HUDEP-2 (cell line): ENCODE measurements at regions not wholly inside any gene's neighbourhood (a gene's known extent, or its start where the extent isn't known, plus 50 kb on each side); places are given as distances from the start of the nearest gene placed in this dataset.

ENCODE experiments used
- DNase-seq, 76 experiments: peaks; one replicate each; lab custom pipeline; 2025; ENCODE audit not compliant: unreplicated experiment in 76 of 76; lab: John Stamatoyannopoulos, UW

DNA sequence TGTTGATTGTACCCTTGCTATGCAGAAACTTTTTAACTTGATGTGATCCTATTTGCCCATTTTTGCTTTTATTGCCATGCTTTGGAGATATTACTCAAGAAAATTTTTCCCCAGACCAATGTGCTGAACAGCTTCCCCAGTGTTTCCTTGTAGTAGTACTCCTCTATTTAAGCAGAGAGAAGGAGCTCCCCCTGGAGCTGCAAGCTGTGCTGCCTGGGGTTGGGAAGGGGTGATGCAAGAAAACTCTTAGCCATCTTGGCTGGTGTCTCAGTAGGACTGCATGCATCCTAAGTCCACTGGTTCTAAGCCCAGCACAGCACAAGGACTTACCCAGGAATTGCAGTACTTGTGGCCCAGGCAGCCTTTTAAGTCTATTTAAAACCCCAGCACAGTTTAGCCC lies 121.6 kb downstream of the NTMT2 start:
- no peak for DNase-seq

DNA sequence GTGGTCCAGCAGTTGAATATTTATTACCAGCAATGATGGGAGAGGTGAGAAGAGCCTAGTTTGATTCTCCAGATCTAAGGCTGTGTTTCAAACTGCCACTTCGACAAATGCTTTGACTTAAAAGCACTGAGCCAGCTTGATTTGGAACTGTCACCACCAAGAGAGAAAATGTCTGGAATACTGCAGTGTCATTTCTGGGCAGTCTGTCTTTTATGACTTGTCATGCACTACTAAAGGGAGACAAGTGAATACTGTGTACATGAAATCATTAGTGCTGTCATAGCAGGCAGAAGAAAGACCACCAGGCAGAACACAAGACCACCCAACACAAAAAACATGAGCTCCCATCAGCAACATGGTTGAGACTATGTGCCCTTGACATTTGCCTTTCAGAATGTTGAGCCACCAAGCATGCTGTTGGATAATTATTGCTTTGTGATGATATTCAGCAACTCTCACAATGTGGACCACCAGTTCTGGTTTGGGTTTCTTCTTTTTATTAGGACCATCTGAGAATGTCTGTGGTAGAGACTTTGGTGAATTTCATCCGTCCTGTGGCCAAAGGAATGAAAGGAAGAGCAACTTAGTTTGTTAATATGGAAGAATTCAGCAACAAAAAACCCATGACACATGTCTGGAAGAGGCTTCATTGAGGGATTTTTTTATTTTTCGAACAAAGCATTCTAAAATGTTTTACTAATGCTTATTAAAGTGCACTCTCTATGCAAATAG lies 125.8 kb downstream of the NTMT2 start:
- DNase-seq: no peak

DNA sequence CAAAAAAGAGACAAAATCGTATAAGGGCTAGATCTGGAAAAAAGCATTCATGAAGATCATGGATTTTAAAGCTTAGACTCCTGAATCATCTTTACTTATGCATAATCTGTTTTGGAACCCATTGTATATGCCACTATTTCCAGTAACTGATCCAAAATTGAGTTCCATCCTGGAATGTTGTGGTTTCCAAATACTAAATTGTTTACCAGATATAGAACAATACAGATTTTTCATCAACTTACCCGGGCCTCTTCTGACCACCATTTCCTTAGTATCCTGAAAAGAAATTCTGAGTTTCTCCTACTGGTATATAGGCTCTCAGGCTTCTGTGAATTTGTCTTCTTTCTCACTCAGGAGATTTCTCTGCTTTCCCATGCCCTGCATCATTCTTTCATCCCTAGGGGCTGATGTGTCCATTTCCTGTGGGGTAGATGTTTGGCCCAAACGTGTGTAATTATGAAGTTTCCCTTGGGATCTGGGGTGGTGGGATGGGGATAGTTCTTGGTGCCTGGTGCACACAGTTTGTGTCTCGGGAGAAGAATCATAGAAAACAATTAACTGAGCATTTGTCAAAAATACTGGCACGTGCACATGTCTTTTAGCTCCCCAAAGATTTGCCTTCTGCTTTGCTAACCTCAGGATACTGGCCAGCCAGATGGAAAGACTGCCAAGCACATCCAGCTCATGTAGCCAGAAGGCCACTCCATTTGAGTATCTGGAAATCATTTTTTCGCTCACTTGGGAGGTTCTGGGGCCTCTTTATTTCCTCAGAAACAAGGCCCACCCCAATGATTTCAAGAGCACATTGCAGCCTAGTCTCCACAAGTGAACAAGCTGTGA lies 127.8 kb downstream of the NTMT2 start:
- no peak for DNase-seq

DNA sequence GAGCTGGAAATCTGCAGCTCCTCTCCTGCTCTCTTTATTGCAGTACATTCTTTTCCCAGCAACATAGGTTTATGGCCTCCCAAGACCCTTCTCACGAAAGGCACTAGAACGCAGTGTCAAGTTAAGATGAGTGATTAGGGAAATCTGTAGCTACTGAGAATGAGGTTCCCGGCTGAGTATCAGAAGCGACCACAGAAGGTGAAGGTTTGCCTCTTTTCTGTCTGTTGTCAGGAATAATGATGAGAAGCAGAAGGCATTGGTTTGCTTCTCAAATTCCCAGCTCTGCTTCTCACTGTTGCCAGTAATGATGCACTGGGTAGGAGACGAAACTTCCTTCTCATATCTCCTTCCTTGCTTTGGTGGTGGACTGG lies 128.4 kb downstream of the NTMT2 start:
- DNase-seq: no peak

DNA sequence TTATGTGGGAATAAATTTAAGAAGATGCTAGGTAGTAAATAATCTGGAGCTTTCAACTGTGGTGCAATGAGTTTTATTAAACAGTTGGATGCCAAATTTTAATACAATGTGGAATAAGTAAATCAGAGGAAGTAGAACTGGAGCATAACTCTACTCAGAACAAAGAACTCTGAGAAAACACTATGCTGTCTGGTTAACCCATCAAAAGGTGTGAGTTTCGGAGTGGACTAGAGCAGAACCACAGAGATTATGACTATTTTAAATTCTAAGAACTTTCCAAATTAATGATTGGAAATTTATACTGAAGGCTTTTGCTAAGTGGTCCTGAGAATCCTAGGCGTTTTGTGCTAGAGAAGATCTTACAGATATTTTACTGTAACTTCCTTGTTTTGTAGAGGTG lies 132.2 kb downstream of the NTMT2 start:
- DNase-seq: no peak

DNA sequence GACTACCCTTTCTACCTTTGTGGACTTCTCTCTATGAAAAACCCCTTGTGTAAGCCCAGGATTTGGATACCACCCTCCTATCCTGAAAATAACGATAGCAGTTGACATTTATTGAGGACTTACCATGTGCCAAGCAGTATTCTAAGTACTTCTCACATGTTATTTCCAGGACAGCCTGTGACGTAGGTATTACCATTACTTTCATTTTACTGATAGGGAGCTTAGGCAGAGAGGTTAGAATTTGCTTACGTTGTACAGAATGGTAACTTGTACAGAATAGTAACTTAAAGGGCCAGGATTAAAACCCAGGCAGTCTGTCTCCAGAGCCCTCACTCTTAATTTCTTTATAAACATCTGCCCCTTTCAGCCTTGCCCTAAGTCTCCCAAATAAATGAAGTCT lies 138.3 kb downstream of the NTMT2 start:
- DNase-seq: no peak

DNA sequence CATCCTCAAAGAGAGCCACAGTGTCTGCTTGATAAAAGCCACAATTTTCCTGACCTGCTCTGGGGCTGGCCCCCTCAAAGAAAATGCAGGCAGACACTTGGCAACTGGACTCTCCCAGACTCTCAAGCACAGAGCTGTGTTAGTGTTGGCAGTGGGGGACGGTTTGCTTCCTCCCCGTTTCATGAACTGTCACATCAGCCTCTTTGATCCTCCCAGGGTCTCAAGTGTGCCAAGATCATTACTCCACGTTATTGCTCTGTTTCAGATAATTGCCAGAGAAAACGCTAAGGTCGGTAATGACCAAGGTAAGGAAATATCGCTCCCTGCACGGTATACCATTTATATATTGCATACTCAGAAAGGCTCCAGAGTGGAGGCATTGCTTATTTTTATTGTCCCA lies 138.8 kb downstream of the NTMT2 start:
- DNase-seq: no peak

DNA sequence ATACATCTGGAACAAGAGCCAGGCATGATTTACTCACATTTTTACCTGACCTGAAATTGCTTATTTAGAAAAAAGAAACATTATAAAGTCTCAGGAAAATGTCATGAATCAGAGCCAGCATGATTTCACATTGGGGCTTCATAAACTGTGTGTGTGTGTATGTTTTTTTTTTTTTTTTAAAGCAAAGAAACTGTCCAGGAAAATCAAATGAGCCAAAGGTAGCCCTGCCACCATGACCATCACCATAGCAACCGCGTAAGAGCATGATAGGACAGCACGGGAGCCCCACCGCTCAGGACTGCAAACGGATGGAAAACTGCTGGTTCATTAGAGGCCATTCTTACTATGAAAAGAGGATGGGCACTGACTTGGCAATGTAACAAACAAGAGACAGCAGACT lies 139.2 kb downstream of the NTMT2 start:
- DNase-seq: no peak

DNA sequence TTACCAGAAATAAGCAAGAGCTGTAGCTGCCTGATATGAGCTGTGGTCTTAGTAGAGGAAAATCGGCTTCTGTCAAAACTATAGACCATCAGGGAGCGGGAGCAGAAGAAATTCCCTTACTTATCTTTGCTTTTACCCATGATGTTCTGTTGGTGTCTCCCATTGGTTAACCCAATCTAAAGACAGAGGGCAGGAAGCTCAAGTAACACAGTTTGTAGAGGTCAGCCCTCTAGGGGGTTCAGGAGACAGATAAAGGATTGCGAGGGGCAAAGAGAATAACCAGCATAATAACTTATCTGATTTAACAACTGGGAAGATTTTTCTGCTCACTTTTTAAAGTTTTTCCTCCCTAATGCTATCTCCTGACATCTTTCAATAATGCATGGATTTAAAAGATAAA lies 142.4 kb downstream of the NTMT2 start:
- no peak for DNase-seq

DNA sequence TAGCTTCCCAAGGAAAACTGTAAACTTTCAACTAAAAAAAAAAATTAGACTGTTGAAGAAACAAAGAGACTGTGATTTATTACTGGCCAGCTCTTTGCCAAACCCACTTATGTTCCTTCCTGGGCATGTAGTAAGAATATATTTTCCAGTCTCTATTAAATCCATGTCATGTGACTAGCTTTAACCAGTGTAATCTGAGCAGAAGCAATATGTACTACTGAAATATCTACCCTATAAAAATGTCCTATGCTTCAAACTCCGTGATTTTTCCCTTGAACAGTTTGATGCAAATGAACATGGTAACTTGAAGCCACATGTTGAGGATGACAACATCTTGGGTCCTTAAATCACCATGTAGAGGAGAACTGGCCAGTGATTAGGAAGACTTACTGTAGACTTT lies 144.5 kb downstream of the NTMT2 start:
- no peak for DNase-seq

DNA sequence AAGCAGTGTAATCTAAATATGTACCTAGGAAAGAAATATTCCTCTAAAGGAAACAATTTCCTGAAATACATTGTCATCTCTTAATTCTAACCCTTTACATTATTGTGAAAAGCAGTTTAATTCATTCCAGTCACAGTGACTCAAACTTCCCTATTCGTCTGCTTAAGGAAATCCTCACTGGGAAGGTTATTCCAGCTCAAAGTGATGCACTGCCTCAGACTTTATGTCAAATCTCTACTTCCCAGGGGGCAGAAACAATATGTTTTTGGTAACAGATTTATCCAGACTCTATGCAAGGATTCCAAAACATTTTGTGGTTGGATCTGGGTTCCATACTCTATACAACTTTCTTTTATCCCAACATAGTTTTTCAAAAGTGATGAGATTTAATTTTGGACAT lies 145.2 kb downstream of the NTMT2 start:
- no peak for DNase-seq

DNA sequence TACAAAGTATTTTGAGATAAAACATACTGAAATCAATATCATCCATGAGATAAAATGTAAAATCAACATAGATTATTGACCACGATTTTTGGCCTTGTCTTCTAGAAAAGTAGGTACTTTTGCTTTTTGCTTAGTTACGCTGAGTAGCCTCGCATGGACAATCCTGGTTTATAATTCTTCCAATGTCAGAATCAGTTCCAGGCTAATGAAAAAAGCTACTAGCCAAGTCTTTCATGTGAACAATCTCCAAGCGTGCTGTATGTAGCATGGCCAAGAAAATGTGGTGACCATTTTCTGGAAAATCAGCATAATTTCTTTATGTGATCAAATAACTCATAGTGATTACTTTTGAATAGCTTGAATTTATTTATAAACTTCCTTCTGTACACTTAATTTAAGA lies 145.8 kb downstream of the NTMT2 start:
- no peak for DNase-seq

DNA sequence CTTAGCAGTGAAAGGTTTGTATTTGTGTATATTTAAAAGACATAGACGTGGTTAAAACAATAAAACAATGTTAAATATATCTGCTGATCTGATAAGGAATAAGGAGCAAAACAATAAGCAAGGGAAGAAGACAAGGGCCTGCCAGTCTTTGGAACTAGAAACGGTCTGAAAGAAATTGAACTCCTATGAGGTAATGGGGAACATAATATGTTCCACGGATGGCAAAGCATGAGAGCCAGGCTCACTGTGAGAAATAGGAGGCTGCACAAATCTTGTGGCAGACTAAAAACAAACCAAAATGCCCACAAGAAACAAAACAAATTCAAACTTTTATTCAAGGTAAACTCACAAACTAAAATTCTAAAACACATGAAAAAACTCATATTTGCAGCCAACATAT lies 150.5 kb downstream of the NTMT2 start:
- DNase-seq: no peak

DNA sequence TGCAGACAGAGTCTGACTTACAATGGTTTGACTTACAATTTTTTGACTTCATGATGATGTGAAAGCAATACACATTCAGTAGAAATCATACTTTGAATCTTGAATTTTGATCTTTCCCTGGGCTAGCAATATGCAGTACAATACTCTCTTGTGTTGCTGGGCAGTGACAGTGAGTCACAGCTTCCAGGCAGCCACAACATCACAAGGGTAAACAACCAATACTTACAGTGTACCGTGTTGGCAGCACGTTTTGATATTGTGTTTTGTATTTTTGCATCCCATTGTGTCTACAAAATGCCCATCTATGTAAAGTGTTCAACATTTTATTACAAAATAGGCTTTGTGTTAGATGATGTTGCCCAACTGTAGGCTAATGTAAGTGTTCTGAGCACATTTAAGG lies 150.9 kb downstream of the NTMT2 start:
- DNase-seq: no peak

DNA sequence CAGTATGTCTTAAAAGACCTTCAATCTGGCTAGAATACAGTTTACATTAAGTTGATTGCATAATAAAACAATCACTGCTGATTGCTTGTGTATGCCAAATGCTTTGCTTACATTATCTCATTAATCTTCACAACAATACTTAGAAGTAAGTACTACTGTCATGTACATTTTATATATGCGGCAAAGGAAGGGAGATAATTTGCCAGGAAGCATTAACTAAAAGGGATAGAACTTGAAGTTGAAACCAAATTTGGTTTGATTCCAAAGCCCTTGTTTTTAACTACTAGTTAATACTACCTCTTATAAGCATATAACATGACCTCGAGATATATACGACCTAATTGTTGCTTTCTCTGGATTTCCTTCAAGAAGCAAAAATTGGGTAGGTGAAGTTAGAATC lies 155.8 kb downstream of the NTMT2 start:
- no peak for DNase-seq

DNA sequence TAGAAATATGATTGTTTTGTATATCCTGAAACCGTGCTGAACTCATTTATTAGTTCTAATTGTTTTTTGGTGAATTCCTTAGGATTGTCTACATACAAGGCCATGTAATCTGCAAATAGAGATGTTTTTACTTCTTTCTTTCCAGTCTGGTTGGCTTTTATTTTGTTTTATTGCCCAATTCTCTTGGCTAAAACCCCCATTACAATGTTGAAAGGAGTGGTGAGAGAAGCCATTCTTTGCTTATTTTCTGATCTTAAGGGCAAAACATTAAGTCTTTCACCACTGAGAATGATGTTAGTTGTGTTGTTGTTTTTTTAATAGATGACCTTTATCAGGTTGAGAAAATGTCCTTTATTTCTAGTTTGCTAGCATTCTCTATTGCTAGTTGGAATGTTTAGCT lies 157.3 kb downstream of the NTMT2 start:
- no peak for DNase-seq

DNA sequence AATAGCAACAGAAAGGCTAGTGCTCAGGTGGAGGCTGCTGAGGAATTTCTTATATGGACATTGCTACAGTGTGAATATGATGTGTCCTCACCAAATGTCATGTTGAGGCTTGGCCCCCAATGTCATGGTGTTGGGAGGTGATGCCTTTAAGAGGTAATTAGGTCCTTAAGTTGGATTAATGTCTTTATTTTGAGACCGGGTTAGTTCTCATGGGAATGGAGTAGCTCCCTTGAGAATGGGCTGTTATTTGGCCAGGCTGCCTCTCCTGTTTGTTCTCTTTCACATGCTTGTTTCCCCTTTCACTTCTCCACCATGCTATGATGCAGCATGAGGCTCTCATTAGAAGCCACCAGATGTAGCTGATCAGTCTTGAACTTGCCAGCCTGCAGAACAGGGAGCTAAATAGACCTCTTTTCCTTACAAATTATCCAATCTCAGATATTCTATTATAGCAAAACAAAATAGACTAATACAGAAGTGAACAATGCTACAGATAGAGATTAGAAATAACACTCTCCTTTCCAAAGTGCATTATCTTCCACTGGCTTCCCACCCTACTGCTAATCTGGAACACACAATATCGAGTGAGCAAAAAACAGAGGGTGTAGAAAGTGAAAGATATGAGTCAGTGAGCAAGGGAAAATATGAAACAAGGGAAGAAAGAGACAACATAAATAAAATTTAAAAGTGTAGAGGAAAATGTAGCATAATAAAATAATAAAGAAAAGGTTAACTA lies 160.2 kb downstream of the NTMT2 start:
- no peak for DNase-seq

DNA sequence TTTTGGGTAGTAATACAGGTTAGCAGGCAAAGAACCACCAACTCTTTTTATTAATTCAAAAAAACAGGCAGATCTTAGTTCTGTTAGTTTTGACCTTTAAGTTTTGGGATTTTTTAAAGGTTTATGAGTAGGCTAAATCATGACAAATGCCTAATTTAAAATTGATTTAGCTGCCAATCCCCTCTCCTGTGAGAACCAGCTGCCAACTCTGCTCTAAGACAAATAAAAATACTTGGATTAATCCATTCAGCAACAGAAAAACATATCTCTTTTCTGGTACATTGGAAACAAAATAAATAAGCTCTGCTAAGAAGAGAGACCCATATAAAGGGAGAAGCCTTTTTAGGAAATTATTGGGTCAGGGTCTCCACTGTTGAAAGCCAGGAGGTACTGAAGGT lies 160.8 kb downstream of the NTMT2 start:
- DNase-seq: no peak

DNA sequence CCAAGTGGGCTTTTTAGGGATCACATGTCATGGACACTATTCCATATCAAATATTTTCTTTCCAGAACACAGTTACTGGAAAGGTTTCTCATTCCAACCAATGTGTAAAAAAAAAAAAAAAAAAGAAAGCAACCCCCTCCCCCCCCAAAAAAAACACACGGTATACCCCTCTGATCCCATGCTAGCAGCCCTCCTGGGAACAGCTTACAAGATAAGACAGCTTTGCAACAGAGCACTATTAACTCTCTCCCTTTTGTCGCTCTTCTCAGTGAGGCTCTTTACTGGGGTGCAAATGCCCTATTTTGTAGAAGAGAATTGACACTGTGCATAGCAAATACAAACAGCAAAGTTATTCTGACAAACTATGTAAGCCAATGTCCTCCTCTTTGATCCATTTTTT lies 161.2 kb downstream of the NTMT2 start:
- no peak for DNase-seq

DNA sequence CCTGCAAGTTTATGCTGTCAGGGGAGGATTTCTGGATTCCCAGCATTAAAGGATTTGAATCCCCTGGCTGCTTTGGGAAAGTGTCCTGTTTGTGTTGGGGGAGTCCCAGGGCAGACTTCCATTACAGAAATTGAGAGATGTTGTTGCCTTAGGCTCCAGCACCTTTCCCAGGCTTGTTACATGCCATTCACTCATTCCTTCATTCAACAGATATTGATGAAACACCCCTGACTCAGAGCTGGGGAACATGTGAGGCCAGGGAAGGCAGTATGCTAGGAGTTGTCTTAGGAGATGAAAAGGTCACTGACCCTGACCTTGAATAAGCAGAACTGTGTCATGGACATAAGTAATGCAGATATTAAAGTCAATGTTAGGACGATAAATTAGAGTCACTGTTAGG lies 161.7 kb downstream of the NTMT2 start:
- no peak for DNase-seq

DNA sequence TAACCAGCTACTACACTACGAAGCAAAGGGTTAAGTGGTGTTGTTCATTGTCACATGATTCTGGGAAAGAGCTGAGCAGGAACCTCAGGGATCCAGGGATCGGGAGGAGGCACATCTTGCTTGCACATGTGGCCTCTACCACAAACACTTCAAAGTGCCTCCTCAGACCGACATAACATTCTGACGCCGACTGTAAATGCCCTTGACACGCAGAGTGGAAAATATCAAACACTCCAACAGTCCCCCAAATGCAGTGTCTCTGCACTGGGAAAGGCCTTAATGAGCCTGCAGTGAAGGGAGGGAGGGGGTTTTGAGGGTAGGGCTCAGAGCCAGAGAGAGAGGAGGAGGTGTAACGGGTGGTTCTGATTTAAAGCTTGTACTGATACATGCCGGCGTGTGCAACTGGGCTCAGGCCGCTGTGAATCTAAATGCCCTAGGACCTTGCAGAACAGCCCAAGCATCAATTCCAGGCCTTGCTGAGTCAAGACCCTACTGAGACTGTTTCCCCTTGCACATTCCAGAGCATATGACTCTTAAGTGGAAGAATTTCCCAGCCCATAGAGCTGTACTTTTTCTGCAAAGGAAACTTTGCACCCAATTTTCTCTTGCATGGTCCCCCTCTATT lies 163.7 kb downstream of the NTMT2 start:
- no peak for DNase-seq
